ENCODE measurements at regions not wholly inside any gene's neighbourhood (a gene's known extent, or its start where the extent isn't known, plus 50 kb on each side); places are given as distances from the start of the nearest gene placed in this dataset.
"Not testable (repeated sequence)": the region's sequence is repeated elsewhere in the genome, so short reads cannot be mapped to it uniquely, and the experiment has no call there.

GRCh38 chr9:129414993-129415941 lies 205.6 kb downstream of the C9orf50 start:
- no peaks in the 10 kb centered on the region for H3K27me3 ChIP-seq (ENCODE audit: control insufficient read depth in 3 of 3, insufficient read depth in 3 of 3, low read length in 3 of 3)
- H3K36me3 ChIP-seq (ENCODE audit: control insufficient read depth in 3 of 3, insufficient read depth in 3 of 3, low read length in 3 of 3): no peaks in the 10 kb centered on the region
- peaks cover 24 to 25% (median 24%) of the 10 kb centered on the region in 3 donors for H3K4me1 ChIP-seq (ENCODE audit: control insufficient read depth in 3 of 3, insufficient read depth in 3 of 3, low read length in 3 of 3)
- peak overlapping the region in 2 of 3 donors; percentile 70 to 95 for H3K9ac ChIP-seq (ENCODE audit: low read depth in 1 of 3, low read length in 3 of 3)
- no peak overlapping the region for H3K4me3 ChIP-seq (ENCODE audit: low read length in 3 of 3)
- peak overlapping the region; percentile 97 for H3K27ac ChIP-seq (ENCODE audit: low read depth, low read length)
- peaks cover 0 to under 1% (median 0%) of the 10 kb centered on the region in 3 donors for H3K9me3 ChIP-seq (ENCODE audit: control insufficient read depth in 3 of 3, low read length in 3 of 3)

- no peaks in the 10 kb centered on the region for H3K36me3 ChIP-seq (ENCODE audit: control insufficient read depth in 3 of 3, insufficient read depth in 3 of 3, low read length in 3 of 3)
- peaks cover 24 to 25% (median 24%) of the 10 kb centered on the region in 3 donors for H3K4me1 ChIP-seq (ENCODE audit: control insufficient read depth in 3 of 3, insufficient read depth in 3 of 3, low read length in 3 of 3)
- H3K27me3 ChIP-seq (ENCODE audit: control insufficient read depth in 3 of 3, insufficient read depth in 3 of 3, low read length in 3 of 3): no peaks in the 10 kb centered on the region
- H3K9ac ChIP-seq (ENCODE audit: low read depth in 1 of 3, low read length in 3 of 3): peak overlapping the region; percentile 88 to 97 (median 95)
- H3K9me3 ChIP-seq (ENCODE audit: control insufficient read depth in 3 of 3, low read length in 3 of 3): peaks cover 0 to 3% (median 0%) of the 10 kb centered on the region in 3 donors
- peak overlapping the region; percentile 65 to 80 (median 73) for H3K4me3 ChIP-seq (ENCODE audit: low read length in 3 of 3)
- peak overlapping the region; percentile 97 for H3K27ac ChIP-seq (ENCODE audit: low read depth, low read length)
Observed at GRCh38 chr9:129414377-129414992, 206.4 kb downstream of the C9orf50 start.

- Histone ChIP-seq H3K27ac (ENCODE audit: low read depth, low read length) (peak overlapping the region; percentile 97), H3K27me3 (ENCODE audit: control insufficient read depth in 3 of 3, insufficient read depth in 3 of 3, low read length in 3 of 3) (no peaks in the 10 kb centered on the region), H3K4me3 (ENCODE audit: low read length in 3 of 3) (peak overlapping the region; percentile 65 to 80 (median 73)), H3K4me1 (ENCODE audit: control insufficient read depth in 3 of 3, insufficient read depth in 3 of 3, low read length in 3 of 3) (peaks cover 27 to 32% (median 30%) of the 10 kb centered on the region in 3 donors), H3K36me3 (ENCODE audit: control insufficient read depth in 3 of 3, insufficient read depth in 3 of 3, low read length in 3 of 3) (no peaks in the 10 kb centered on the region), H3K9ac (ENCODE audit: low read depth in 1 of 3, low read length in 3 of 3) (peak overlapping the region; percentile 88 to 97 (median 95)), H3K9me3 (ENCODE audit: control insufficient read depth in 3 of 3, low read length in 3 of 3) (peaks cover 0 to 3% (median 0%) of the 10 kb centered on the region in 3 donors)
Observed at GRCh38 chr9:129413537-129414376, 207.1 kb downstream of the C9orf50 start.

GRCh38 chr9:129412814-129413536 lies 207.9 kb downstream of the C9orf50 start:
- H3K9ac ChIP-seq (ENCODE audit: low read depth in 1 of 3, low read length in 3 of 3): peak overlapping the region; percentile 76 to 81 (median 80)
- no peaks in the 10 kb centered on the region for H3K36me3 ChIP-seq (ENCODE audit: control insufficient read depth in 3 of 3, insufficient read depth in 3 of 3, low read length in 3 of 3)
- peak overlapping the region; percentile 27 to 60 (median 48) for H3K4me3 ChIP-seq (ENCODE audit: low read length in 3 of 3)
- no peaks in the 10 kb centered on the region for H3K27me3 ChIP-seq (ENCODE audit: control insufficient read depth in 3 of 3, insufficient read depth in 3 of 3, low read length in 3 of 3)
- peak overlapping the region; percentile 97 for H3K27ac ChIP-seq (ENCODE audit: low read depth, low read length)
- H3K9me3 ChIP-seq (ENCODE audit: control insufficient read depth in 3 of 3, low read length in 3 of 3): peaks cover 0 to 3% (median 0%) of the 10 kb centered on the region in 3 donors
- peaks cover 27 to 39% (median 37%) of the 10 kb centered on the region in 3 donors for H3K4me1 ChIP-seq (ENCODE audit: control insufficient read depth in 3 of 3, insufficient read depth in 3 of 3, low read length in 3 of 3)

- not testable (repeated sequence) for H3K27me3 ChIP-seq (ENCODE audit: control insufficient read depth in 3 of 3, insufficient read depth in 3 of 3, low read length in 3 of 3); H3K9me3 ChIP-seq (ENCODE audit: control insufficient read depth in 3 of 3, low read length in 3 of 3); H3K36me3 ChIP-seq (ENCODE audit: control insufficient read depth in 3 of 3, insufficient read depth in 3 of 3, low read length in 3 of 3)
- Histone ChIP-seq H3K4me3 (ENCODE audit: low read length in 3 of 3) (peak overlapping the region in 1 of 3 donors; percentile 48), H3K4me1 (ENCODE audit: control insufficient read depth in 3 of 3, insufficient read depth in 3 of 3, low read length in 3 of 3) (peaks cover 27 to 42% (median 42%) of the 10 kb centered on the region in 3 donors), H3K27ac (ENCODE audit: low read depth, low read length) (peak overlapping the region; percentile 97), H3K9ac (ENCODE audit: low read depth in 1 of 3, low read length in 3 of 3) (peak overlapping the region; percentile 76 to 81 (median 80))
Observed at GRCh38 chr9:129412176-129412813, 208.6 kb downstream of the C9orf50 start.

GRCh38 chr9:129411501-129412175 lies 209.3 kb downstream of the C9orf50 start:
- peaks cover 0 to 3% (median 0%) of the 10 kb centered on the region in 3 donors for H3K9me3 ChIP-seq (ENCODE audit: control insufficient read depth in 3 of 3, low read length in 3 of 3)
- no peak overlapping the region for H3K9ac ChIP-seq (ENCODE audit: low read depth in 1 of 3, low read length in 3 of 3)
- no peaks in the 10 kb centered on the region for H3K27me3 ChIP-seq (ENCODE audit: control insufficient read depth in 3 of 3, insufficient read depth in 3 of 3, low read length in 3 of 3)
- H3K36me3 ChIP-seq (ENCODE audit: control insufficient read depth in 3 of 3, insufficient read depth in 3 of 3, low read length in 3 of 3): no peaks in the 10 kb centered on the region
- no peak overlapping the region for H3K4me3 ChIP-seq (ENCODE audit: low read length in 3 of 3)
- H3K4me1 ChIP-seq (ENCODE audit: control insufficient read depth in 3 of 3, insufficient read depth in 3 of 3, low read length in 3 of 3): peaks cover 27 to 42% (median 42%) of the 10 kb centered on the region in 3 donors
- peak overlapping the region; percentile 97 for H3K27ac ChIP-seq (ENCODE audit: low read depth, low read length)

- no peaks in the 10 kb centered on the region for H3K27me3 ChIP-seq (ENCODE audit: control insufficient read depth in 3 of 3, insufficient read depth in 3 of 3, low read length in 3 of 3)
- no peak overlapping the region for H3K27ac ChIP-seq (ENCODE audit: low read depth, low read length)
- peaks cover 0 to 3% (median 0%) of the 10 kb centered on the region in 3 donors for H3K9me3 ChIP-seq (ENCODE audit: control insufficient read depth in 3 of 3, low read length in 3 of 3)
- H3K4me3 ChIP-seq (ENCODE audit: low read length in 3 of 3): no peak overlapping the region
- H3K4me1 ChIP-seq (ENCODE audit: control insufficient read depth in 3 of 3, insufficient read depth in 3 of 3, low read length in 3 of 3): peaks cover 26 to 40% (median 37%) of the 10 kb centered on the region in 3 donors
- no peaks in the 10 kb centered on the region for H3K36me3 ChIP-seq (ENCODE audit: control insufficient read depth in 3 of 3, insufficient read depth in 3 of 3, low read length in 3 of 3)
- no peak overlapping the region for H3K9ac ChIP-seq (ENCODE audit: low read depth in 1 of 3, low read length in 3 of 3)
Observed at GRCh38 chr9:129410226-129410625, 210.7 kb downstream of the C9orf50 start.

- Histone ChIP-seq H3K4me1 (ENCODE audit: control insufficient read depth in 3 of 3, insufficient read depth in 3 of 3, low read length in 3 of 3) (peaks cover 14 to 29% (median 28%) of the 10 kb centered on the region in 3 donors), H3K9ac (ENCODE audit: low read depth in 1 of 3, low read length in 3 of 3) (peak overlapping the region; percentile 59 to 89 (median 60)), H3K27me3 (ENCODE audit: control insufficient read depth in 3 of 3, insufficient read depth in 3 of 3, low read length in 3 of 3) (no peaks in the 10 kb centered on the region), H3K4me3 (ENCODE audit: low read length in 3 of 3) (peak overlapping the region in 2 of 3 donors; percentile 54 to 75), H3K9me3 (ENCODE audit: control insufficient read depth in 3 of 3, low read length in 3 of 3) (peaks cover 0 to 3% (median 0%) of the 10 kb centered on the region in 3 donors), H3K27ac (ENCODE audit: low read depth, low read length) (peak overlapping the region; percentile 89), H3K36me3 (ENCODE audit: control insufficient read depth in 3 of 3, insufficient read depth in 3 of 3, low read length in 3 of 3) (no peaks in the 10 kb centered on the region)
Observed at GRCh38 chr9:129408535-129409215, 212.2 kb downstream of the C9orf50 start.

Measured in skeletal muscle tissue (tissue), 3 donors.